GM18867 (cell line): ENCODE measurements at regions not wholly inside any gene's neighbourhood (a gene's known extent, or its start where the extent isn't known, plus 50 kb on each side); places are given as distances from the start of the nearest gene placed in this dataset.
"Not testable (repeated sequence)": the region's sequence is repeated elsewhere in the genome, so short reads cannot be mapped to it uniquely, and the experiment has no call there.

Source experiments
- ATAC-seq: cut with Tn5 transposase; IDR thresholded peaks from one replicate; pipeline ENCODE4 v1.9.1; 2021; ENCODE audit warnings: mild to moderate bottlenecking, moderate library complexity; ENCODE audit not compliant: unreplicated experiment

DNA sequence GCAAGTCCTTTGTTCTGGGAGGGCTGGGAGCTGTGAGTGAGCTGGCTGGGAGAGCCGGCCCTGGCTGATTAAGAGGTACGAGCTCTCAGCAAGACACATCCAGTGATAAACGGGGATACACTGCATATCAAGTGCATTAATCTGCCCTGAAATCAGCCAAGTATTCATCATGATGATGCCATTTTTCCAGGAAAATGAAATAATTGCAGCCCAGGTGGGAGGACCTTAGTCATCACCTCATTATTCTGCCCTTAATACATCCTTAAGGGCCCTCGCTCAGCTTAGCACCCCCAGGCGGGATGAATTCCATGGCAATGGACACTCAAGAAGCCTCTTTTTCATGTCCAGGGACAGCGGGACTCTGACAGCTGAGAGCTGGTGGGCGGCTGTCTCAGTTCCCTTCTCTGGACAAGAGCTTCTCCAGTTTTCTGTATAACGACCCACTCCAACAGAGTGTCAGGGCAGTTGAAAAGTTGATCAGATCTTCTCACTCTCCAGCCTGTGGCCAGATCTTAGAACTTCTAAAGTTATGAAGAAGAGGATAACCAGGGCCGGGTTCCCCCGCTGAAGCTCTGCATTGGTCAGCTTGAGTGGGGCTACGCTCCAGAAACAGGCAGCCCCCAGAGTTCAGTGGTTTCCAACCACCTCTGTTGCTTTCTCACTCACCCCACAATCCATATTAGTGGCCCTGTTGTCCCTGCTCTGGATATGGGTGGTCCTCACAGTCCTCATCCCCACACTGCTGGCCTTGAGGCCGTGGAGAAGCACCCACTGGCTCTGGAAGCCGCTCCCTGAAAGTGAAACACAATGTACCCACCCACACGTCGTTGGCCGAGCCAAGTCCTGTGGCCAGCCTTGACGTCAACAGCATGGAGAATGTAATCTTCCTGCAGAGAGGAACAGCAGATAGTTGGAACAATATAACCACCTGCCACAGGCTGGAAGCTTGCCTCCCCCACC lies 306.2 kb upstream of the DIO3 start:
- no peak for ATAC-seq

DNA sequence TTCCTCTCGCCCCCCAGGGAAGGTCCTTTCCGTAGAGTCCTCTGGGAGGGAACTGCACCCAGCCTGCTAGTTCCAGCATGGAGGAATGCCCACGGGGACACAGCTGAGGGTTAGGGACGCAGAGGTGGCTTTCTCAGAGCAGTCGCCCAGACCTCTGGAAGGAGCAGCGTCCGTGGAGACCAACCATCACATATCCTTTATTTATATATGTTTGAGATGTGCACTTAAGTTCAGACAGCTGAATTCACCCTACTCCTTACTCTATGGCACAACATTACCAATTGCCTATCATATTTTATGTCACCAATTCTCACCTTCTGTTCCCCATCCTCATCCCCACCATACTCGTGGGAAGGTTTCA lies 305.6 kb upstream of the DIO3 start:
- no peak for ATAC-seq

DNA sequence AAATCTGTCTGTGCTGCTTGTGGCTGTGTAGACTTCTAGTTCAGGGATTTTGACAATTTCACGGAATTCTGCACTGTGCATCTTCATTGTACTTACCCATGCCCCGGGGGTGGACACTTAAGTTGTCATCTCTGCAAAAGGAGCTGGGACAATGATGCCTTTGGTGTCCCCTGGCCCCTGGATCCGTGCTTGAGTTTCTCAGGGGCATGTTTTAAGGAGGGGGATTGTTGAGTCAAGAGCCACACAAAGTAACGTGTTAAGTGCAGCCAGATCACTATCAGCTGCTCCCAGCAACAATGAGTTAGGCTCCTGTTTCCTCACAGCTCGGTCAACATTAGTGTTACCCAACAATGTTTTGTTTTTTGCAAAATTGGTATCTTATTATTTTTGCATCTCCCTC lies 305.0 kb upstream of the DIO3 start:
- no peak for ATAC-seq

DNA sequence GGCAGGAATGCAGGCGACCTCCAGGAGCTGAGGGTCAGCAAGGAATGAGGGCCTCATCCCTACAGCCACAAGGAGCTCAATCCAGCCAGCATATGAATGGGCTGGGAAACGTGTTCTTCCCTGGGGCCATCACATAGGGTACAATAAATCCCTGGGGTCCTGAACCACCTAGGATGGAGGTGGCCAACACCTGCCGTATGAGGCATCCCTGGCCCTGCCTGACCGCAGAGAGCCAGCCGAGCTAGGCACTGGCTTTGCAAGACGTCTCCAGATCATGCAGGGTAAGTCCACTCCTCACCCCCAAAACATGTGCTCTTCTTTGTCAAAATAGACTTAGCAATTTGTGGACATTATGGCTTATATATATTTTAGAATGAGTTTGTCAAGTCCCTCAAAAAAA lies 303.7 kb upstream of the DIO3 start:
- no peak for ATAC-seq

DNA sequence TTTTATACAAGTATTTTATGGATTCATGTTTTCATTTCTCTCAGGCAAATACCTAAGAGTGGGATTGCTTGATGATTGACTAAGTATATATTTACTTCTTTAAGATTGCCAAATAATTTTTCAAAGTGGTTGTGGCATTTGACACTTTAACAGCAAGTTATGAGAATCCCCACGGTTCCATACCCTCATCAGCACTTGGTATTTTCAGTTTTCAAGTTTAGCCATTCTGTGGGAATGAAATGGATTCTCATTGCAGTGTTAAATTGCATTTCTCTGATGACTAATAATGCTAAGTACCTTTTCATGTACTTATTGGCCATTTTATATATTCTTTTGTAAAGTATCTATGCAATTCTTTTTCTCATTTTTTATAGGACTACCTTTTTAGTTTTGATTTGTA lies 301.5 kb upstream of the DIO3 start:
- ATAC-seq, result no peak

DNA sequence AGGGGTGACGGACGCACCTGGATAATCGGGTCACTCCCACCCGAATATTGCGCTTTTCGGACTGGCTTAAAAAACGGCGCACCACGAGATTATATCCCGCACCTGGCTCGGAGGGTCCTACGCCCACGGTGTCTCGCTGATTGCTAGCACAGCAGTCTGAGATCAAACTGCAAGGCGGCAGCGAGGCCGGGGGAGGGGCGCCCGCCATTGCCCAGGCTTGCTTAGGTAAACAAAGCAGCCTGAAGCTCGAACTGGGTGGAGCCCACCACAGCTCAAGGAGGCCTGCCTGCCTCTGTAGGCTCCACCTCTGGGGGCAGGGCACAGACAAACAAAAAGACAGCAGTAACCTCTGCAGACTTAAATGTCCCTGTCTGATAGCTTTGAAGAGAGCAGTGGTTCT lies 294.9 kb upstream of the DIO3 start:
- not testable (repeated sequence) for ATAC-seq

DNA sequence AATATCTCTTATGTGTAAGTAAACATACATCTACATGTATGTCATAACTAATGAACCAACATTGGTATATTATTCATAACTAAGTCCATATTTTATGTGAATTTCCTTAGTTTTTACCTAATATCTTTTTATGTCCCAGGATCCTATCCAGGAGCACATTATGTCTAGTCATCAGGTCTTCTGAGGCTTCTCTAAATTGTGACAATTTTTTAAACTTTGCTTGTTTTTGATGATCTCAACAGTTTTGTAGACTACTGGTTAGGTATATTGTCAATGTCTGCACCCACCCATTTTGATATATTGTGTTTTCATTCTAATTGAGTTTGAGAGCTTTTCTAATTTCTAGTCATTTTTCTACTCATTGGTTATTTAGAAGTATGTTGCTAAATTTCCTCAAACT lies 288.2 kb upstream of the DIO3 start:
- ATAC-seq, result no peak

DNA sequence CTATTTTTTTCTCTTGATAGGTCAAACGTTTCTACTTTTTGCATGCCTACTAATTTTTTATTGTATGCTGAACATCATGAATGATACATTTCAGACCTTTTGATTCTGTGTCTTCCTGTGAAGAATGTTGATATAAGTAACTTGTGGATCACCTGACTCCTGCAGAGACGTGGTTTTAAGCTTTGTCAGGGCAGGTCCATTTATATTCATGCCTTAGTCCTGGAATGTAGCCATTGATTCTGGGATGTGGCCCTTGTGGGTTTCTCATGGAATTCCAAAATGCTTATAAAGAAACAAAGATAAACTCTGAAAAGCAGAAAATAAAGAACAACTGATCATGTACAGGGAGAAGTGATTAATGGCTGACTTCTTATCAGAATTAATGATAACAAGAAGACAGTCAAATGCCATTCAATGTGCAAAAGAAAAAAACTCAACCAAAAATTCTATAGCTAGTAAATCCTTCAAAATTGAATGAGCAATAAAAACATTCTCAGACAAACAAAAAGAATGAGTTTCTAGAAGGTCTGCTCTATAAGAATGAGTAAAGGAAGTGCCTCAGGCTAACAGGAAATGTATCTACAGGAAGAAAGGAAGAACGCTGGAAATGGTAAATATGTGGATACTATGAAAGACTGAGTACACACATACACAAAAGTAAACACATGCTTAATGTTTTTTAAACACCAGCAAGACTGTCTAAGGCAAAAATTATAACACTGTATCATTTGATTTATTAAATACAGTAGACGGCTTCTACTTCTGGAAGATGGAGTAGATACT lies 284.8 kb upstream of the DIO3 start:
- ATAC-seq, result no peak

DNA sequence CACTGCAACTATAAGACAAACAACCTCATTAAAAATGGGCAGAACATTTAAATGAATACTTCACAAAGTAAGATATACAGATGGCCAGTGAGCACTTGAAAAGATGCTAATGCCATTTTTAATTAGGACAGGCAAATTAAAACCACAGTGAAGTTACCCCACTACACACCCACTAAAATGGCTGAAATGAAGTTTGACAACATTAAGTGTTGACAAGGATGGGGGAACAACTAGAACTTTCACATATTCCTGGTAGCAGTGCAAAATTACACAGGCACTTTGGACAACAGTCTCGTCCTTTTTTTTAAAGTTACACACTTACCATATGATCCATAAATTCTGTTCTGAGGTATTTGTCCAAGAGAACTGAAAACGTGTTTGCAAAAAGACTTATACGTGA lies 278.9 kb upstream of the DIO3 start:
- no peak for ATAC-seq

DNA sequence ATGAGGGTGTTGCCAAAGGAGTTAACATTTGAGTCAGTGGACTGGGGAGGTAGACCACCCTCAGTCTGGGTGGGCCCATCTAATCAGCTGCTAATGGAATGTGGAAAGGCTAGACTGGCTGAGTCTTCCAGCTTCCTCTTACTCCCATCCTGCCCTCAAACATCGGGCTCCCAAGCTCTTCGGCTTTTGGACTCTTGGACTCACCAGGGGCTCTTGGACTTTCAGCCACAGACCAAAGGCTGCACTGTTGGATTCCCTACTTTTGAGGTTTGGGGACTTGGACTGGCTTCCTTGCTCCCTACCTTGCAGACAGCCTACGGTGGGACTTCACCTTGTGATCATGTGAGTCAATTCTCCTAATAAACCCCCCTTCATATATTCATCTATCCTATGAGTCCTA lies 276.6 kb upstream of the DIO3 start:
- ATAC-seq, result no peak

DNA sequence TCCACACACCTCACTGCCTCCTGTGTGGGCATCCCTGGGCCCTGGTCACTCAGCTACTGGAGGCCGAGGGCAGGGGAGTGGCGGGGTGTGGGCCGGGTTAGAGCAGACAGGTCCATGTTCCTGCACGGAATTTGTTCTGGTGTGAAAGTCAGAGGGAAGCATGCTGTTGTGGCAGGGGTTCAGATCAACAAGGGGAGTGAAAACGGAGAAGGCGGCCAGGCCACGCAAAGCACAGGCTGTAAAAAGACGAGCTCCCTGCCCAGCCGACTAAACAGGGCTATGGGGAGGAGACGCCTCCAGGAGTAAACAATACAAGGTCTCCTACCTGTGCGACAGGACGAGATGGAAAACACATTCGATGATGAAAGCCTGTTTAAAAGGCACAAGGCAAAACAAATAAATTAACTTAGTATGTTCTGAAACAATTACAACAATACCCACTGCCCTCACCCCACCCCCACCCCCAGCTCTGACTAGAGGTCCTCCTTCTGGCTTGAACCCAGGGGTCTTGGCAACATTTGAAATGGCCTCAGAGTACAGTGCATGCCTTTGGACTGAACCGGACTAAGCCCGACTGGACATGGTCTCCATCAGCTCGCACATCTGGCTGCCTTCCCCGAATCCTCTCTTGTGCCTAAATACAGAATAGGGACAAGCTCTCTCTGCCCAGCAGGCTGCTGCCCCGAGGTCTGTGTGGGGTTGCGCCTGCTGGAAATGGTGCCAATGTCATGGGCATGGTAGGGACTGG lies 274.9 kb upstream of the DIO3 start:
- ATAC-seq, result no peak

DNA sequence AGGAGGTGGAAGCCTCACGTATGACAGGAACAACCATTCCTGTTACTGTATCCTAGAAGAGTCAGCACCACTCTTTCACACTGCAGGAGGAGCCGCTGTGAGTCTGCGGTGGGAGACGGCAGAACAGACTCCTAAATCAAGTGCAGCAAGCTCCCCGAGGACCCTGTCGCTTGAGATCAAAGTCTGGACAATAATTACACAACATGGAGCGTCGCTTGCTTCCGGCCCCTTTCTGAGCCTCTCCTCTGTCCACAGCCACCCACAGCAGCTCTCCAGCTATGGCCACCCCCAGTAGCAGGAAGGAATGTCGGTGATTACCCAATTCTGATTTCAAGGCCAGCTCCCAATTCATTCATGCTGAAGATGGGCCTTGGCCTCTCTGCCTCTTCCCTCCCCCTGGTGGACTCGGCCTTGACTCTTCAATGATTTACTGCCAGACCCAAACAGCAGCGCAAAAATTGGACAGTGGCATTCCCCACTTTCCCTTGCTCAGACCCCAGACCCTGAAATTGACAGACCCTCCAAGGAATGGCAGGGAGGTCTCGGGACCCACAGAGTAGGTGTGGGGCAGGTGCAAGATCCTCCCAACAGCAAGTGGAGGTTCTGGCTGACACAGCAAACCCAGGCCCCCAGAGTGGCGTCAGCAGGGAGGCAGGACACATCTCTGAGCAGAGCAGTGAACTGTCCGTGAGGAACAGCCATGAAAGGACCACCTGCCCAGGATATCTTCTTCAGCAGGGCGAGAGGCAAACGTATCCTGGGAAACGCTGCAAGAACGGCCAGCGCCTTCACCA lies 272.7 kb upstream of the DIO3 start:
- ATAC-seq, result no peak

DNA sequence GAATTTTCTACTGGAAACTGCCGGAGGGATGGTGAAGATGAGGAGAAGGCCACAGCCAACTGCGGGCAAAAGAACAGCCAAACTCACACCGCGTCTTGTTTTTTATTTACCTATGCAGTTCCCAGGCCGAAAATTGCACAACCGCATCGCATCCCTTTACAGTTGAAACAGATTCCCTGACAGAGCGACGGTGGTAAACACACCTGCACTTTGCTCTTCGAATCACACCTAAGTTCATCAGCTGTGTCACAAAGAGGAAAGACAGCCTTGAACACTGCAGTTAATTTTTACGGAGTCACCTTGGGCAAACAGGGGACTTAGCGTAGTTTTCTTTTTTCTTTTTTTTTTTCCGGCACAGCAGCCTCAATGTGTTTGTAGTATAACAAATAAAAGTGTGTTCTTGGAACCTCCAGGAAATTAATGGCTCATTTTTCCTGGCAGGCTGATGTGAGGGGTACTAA lies 272.0 kb upstream of the DIO3 start:
- ATAC-seq, result no peak

DNA sequence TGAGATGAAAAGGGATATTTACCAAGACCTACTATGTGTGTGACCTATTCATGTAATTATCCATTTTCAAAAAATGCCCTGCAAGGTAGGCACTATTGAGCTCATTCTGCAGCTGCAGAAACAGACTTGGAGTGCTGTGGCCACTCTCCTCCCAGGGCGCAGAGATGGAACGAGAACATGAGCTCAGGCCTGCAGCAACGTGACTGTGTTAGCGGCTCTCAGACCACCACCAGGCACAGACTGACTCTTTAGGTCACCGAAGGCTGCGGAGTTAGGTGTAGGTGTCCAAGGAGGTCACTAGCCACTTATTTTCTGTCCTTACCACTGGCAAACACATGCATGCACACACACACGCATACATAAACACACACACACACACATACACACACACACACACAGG lies 271.4 kb upstream of the DIO3 start:
- ATAC-seq, result no peak

DNA sequence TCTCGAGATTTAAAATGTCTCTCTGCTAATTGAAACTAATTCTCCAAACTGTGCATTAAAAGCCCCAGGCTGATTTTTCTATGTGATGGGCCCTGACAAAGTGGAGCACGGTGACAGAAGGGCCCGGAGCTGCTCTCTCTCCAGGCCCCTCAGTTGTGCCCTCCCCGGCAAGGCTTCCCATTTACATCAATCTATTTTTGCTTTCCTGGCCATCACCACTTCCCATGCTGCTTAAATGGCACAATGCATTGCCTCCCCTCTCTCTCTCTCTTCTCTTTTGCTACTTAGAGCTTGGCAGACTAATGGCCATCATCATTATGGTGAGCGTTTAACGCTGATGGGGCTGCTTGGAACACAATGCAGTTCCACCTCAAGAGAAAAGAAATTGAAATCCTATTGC lies 270.7 kb upstream of the DIO3 start:
- ATAC-seq, result no peak

DNA sequence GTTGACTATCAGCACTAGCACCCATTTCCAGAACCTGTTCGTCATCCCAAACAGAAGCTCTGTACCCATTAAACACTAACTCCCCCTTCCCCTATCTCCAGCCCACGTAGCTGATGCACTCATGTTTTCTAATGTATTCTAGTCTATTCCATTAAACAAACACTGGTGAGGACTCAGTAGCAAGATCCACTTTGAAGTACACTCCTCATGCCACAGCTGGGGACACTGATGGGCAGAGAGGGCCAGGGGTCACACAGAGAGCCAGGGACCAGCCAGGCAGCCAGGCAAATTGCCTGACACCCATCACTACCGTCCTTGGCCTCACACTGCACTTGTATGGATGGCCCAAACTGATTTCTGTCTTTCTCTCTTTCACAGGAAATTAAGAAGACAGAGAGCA lies 269.9 kb upstream of the DIO3 start:
- ATAC-seq, result no peak

DNA sequence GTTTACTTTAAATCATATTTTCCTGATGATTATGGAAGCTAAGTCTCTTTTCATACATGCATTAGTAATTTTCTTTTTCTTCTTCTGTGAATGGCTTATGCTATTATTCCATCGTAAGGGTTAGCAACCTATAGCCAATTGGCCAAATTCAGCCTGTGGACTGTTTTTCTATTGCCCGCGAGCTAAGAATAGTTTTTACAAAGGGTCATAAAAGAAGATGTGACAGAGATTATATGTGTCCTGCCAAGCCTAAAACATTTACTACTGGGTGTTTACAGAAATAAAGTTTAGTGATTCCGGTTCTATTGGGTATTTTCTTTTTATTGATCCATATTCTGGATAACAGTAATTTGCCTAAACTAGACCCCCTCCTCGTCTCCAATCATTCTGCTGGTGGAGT lies 268.8 kb upstream of the DIO3 start:
- no peak for ATAC-seq

DNA sequence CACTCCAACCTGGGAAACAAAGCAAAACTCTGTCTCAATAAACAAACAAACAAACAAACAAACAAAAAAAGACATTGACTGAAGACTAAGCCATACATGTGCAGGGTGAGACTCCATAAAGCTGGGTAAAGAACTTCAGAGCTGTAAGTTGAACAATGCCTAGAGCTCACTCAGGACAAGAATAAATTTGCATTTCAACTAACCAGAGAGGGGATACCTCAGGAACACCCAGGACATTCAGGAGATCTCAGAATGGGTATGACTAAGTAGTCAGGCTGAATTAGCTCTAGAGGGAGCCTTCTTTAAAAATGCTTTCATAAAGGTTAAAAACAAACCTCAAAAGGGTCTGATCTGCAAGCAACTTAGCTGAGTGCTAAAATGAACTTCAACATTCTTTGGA lies 267.7 kb upstream of the DIO3 start:
- ATAC-seq, result no peak

DNA sequence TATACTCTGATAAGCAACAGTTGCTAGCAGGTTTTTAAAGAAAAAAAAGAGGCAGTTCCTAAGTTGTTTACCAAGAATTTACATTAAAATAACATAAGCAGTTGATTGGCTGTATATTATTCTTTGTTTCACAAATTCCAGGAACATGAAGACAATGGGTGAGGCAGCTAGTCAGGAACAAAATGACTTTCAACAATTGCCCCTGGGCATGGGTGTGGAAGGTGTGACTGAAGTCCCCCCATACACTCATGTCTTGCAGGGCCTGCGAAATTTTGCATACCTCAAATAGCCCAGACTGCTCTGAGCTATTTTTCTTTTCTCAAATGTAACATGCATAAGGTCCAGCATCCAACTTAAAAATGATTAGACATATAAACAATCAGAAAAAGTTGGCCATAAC lies 267.2 kb upstream of the DIO3 start:
- ATAC-seq, result no peak

DNA sequence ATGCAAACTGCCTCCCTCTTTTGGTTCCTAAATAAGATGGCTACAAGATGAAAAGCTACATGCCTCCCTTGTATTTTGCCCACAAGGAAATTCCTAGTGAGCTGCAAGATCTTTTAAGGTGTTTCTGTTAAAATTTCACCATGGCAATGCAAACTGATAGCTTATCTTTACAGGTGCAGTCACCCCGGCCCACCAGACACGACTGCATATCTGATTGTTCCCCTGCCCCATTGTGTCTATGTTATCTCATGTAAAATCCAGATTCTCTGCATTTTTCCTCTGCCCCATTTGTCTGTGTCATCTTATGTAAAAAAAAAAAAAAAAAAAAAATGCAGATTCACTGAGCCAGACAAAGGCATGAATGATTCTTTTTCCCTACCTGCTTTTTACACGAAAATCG lies 261.5 kb upstream of the DIO3 start:
- not testable (repeated sequence) for ATAC-seq

DNA sequence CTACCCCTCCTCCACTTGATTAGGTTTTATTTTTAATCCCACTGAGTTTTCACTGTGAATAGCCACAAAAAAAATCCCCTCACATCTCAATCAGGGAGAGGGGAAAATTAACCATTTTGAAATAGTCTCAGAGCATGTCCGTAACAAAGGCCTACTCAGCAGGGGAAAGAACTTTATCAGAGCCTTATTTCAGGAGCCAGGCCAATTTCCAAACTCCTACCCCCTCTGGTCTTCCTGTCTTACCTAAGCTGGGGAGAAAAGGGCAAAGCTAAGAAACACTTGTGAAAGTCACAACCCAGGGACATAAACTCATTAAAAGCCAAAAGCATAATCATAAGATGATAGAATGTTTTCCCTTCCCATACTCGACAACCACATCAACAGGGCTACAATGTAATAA lies 260.3 kb upstream of the DIO3 start:
- ATAC-seq, result no peak
